ENCODE measurements at regions not wholly inside any gene's neighbourhood (a gene's known extent, or its start where the extent isn't known, plus 50 kb on each side); places are given as distances from the start of the nearest gene placed in this dataset.

GRCh38 chr21:23963454-23963853, 1643.8 kb downstream of the MRPL39 start:
- Histone ChIP-seq H3K9ac (ENCODE audit: low read length) (no peak overlapping the region), H4K20me1 (ENCODE audit: control insufficient read depth, insufficient read depth, low read length, poor library complexity, severe bottlenecking) (no peaks in the 10 kb centered on the region), H3K4me3 (ENCODE audit: control extremely low read depth in 1 of 5, extremely low read depth in 1 of 5, insufficient read depth in 1 of 5, low read depth in 2 of 5, low read length in 4 of 5) (no peak overlapping the region), H3K4me2 (replicated peaks; ENCODE audit: low read depth, low read length, poor library complexity, severe bottlenecking) (no peak overlapping the region), H2AFZ (ENCODE audit: insufficient read depth, low read depth, low read length, poor library complexity, severe bottlenecking) (no peak overlapping the region), H3K27ac (ENCODE audit: low read length in 2 of 2) (no peak overlapping the region), H3K36me3 (replicated peaks in 1 of 2; ENCODE audit: control extremely low read depth in 1 of 2, control insufficient read depth in 1 of 2, extremely low read depth in 1 of 2, insufficient read depth in 2 of 2, low read length in 1 of 2) (no peaks in the 10 kb centered on the region), H3K27me3 (replicated peaks in 1 of 4; ENCODE audit: control extremely low read depth in 1 of 4, control insufficient read depth in 3 of 4, insufficient read depth in 4 of 4, low read length in 3 of 4) (no peaks in the 10 kb centered on the region), H3K9me3 (ENCODE audit: control extremely low read depth in 1 of 3, control insufficient read depth in 2 of 3, insufficient read depth in 1 of 3, low read length in 2 of 3) (peaks cover 0 to 14% (median 0%) of the 10 kb centered on the region in 3 donors), H3K4me1 (ENCODE audit: control insufficient read depth in 2 of 2, insufficient read depth in 2 of 2, low read length in 2 of 2) (peaks cover 5 to 10% of the 10 kb centered on the region in 2 donors), H3K79me2 (ENCODE audit: control insufficient read depth, insufficient read depth, low read length) (no peaks in the 10 kb centered on the region)
- no peak overlapping the region for H3K4me3 Mint-ChIP-seq
- no peaks in the 10 kb centered on the region for H3K9me3 Mint-ChIP-seq (ENCODE audit: insufficient read depth)
- peaks cover 6% of the 10 kb centered on the region for H3K4me1 Mint-ChIP-seq
- 82% methylated on average over 2 of the region's 2 CpGs for WGBS (ENCODE audit: insufficient coverage)
- no peak for DNase-seq
- no peak for TF ChIP-seq CTCF (IDR thresholded peaks at IDR 0.05)
- no peak for TF ChIP-seq EZH2 (IDR thresholded peaks at IDR 0.05; ENCODE audit: borderline replicate concordance, insufficient read depth, low read depth, low read length, poor library complexity, severe bottlenecking)
- CTCF ChIA-PET, result no interaction called here
- H3K27me3 Mint-ChIP-seq, result no peaks in the 10 kb centered on the region
- intact Hi-C loops (cut with micrococcal nuclease), result loop anchor here (10.0 kb wide), 1 partner anchor 1421 kb away; no protein-coding TSS in a partner anchor
- H3K27ac Mint-ChIP-seq, result no peak overlapping the region
- ATAC-seq (ENCODE audit: low read depth), result no peak
- POLR2A ChIA-PET, result no interaction called here

GRCh38 chr21:23960769-23961168, 1646.5 kb downstream of the MRPL39 start:
- no peak for ATAC-seq (ENCODE audit: low read depth)
- Histone ChIP-seq H3K9me3 (ENCODE audit: control extremely low read depth in 1 of 3, control insufficient read depth in 2 of 3, insufficient read depth in 1 of 3, low read length in 2 of 3) (peaks cover 0 to 12% (median 0%) of the 10 kb centered on the region in 3 donors), H3K27me3 (replicated peaks in 1 of 4; ENCODE audit: control extremely low read depth in 1 of 4, control insufficient read depth in 3 of 4, insufficient read depth in 4 of 4, low read length in 3 of 4) (no peaks in the 10 kb centered on the region), H3K79me2 (ENCODE audit: control insufficient read depth, insufficient read depth, low read length) (no peaks in the 10 kb centered on the region), H3K27ac (ENCODE audit: low read length in 2 of 2) (no peak overlapping the region), H4K20me1 (ENCODE audit: control insufficient read depth, insufficient read depth, low read length, poor library complexity, severe bottlenecking) (no peaks in the 10 kb centered on the region), H2AFZ (ENCODE audit: insufficient read depth, low read depth, low read length, poor library complexity, severe bottlenecking) (no peak overlapping the region), H3K4me1 (ENCODE audit: control insufficient read depth in 2 of 2, insufficient read depth in 2 of 2, low read length in 2 of 2) (peaks cover 6 to 13% of the 10 kb centered on the region in 2 donors), H3K9ac (ENCODE audit: low read length) (no peak overlapping the region), H3K4me3 (ENCODE audit: control extremely low read depth in 1 of 5, extremely low read depth in 1 of 5, insufficient read depth in 1 of 5, low read depth in 2 of 5, low read length in 4 of 5) (no peak overlapping the region), H3K4me2 (replicated peaks; ENCODE audit: low read depth, low read length, poor library complexity, severe bottlenecking) (no peak overlapping the region), H3K36me3 (replicated peaks in 1 of 2; ENCODE audit: control extremely low read depth in 1 of 2, control insufficient read depth in 1 of 2, extremely low read depth in 1 of 2, insufficient read depth in 2 of 2, low read length in 1 of 2) (no peaks in the 10 kb centered on the region)
- Mint-ChIP-seq H3K4me1 (peaks cover 17% of the 10 kb centered on the region), H3K9me3 (ENCODE audit: insufficient read depth) (no peaks in the 10 kb centered on the region), H3K27me3 (no peaks in the 10 kb centered on the region), H3K4me3 (no peak overlapping the region), H3K27ac (no peak overlapping the region)
- no peak for TF ChIP-seq CTCF (IDR thresholded peaks at IDR 0.05)
- intact Hi-C loops (cut with micrococcal nuclease), result loop anchor here (10.0 kb wide), 1 partner anchor 1424 kb away; no protein-coding TSS in a partner anchor
- POLR2A ChIA-PET, result no interaction called here
- DNase-seq, result no peak
- WGBS (ENCODE audit: insufficient coverage), result no CpG with 5 or more reads among the region's 2 CpGs
- CTCF ChIA-PET, result no interaction called here

Measured in B cell (primary cell).